HG02884 (cell line): ENCODE measurements at regions not wholly inside any gene's neighbourhood (a gene's known extent, or its start where the extent isn't known, plus 50 kb on each side); places are given as distances from the start of the nearest gene placed in this dataset.

Source experiments
- ATAC-seq: cut with Tn5 transposase; IDR thresholded peaks from one replicate; pipeline ENCODE4 v1.9.1; 2021; ENCODE audit warnings: mild to moderate bottlenecking, moderate library complexity; ENCODE audit not compliant: unreplicated experiment

- ATAC-seq, result no peak
These were observed 272.2 kb upstream of the DAB1 start for GRCh38 chr1:57696043-57696442.

- ATAC-seq, result no peak
These were observed 262.4 kb upstream of the DAB1 start for GRCh38 chr1:57686306-57686705.

GRCh38 chr1:57683037-57683942 lies 259.4 kb upstream of the DAB1 start:
- no peak for ATAC-seq

DNA sequence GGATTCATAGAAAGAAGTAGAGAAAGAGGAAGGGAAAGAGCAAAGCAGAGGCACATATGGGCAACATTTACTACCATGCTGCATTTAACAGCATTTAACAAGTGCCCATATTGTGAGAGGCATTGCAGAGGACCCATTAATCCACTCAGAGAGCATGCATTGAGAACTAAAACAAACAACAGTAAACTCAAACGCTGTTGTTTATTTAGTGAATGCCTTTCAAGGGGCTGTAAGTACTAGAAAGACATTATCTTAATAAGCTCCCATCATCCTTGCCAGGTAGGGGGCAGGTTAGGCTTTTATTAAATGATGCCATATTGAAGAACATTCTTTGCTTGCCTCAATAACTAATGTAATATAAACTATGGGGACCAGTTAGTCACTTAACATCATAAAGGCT lies 254.3 kb upstream of the DAB1 start:
- no peak for ATAC-seq

- no peak for ATAC-seq
These were observed 251.9 kb upstream of the DAB1 start for GRCh38 chr1:57675776-57676175.

GRCh38 chr1:57674801-57675200 lies 250.9 kb upstream of the DAB1 start:
- ATAC-seq, result no peak

DNA sequence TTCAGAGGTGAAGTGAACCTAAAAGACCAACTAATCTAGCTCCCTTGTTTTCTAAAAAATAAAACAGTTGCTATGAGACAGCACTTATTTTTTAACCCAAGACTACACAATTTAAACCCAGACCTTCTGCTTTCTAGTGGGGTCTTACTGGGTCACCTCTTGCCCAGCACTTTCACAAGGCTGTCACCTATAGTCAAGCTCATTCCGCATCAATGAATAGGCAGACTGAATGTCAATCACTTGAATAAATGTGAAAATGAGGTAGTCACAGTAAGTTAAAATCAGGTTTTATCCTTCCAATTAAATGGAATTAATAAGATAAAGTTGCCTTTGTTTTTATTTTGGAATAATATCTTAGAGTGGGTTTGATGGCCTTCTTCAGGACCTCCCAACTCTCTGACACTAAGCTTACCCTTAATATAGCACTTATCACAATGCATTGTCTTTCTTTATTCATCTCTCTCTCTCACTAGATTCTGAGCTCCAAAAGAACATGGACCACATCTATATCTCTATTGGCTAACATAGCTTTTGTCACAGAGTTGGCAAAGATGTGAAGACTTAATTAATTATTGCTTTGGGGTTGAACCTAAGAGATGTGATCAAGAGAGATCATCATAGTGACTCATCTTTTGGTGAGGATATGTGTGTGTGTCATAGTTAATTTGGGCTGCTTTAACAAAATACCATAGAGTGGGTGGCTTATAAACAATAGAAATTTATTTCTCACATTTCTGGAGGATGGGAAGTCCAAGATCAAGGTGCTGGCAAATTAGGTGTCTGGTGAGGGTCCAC lies 248.7 kb upstream of the DAB1 start:
- no peak for ATAC-seq

DNA sequence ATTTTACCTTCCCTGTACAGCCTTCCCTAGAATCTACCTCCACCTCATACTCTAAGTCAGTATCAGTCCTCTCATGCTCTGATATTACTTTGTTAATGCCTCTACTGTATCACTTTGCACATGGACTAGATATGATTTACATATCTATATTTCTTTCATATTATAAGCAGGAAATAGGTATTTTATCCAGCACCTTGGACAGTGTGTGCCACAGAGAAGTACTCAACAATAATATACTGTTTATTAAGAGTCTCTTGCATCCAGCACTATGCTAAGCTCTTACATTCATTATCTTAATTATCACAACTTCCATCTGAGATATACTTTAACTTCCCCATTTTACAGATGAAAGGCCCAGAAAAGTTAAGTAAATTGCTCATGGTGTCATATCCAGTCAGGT lies 247.9 kb upstream of the DAB1 start:
- ATAC-seq, result no peak

- ATAC-seq, result no peak
These were observed 235.9 kb upstream of the DAB1 start for GRCh38 chr1:57659804-57660203.

DNA sequence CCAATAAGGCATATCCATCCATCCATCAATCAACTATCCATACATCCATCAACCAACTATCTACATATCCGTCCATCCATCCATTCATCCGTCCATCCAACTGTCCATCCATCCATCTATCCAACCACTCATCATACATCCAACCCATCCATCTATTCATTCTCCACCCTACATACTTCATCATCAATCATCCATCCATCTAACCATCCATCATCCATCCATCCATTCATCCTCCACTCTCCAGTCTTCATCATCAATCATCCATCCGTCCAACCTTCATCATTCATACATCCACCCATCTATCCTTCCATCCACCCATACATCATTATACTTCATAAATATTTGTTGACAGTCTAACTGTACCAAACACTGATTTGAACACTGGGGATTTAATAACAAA lies 231.3 kb upstream of the DAB1 start:
- no peak for ATAC-seq

DNA sequence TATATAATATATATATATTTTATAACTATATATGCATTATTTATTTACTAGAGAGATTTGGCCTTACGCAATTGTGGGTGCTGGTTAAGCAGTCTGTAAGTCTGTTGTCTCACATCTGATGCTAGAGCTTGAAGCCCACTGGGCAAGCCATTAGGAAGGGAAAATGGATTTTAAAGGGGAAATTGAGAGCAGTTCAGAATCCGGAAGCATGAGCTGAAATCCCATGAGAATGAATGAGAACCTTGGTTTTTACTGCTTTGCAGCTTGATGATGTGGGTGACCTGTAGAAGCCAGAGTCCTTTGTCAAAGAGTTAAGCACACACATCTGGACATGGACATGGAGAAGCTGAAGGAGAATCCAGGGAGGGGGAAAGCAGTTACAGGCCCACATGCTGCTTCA lies 220.8 kb upstream of the DAB1 start:
- ATAC-seq, result no peak

DNA sequence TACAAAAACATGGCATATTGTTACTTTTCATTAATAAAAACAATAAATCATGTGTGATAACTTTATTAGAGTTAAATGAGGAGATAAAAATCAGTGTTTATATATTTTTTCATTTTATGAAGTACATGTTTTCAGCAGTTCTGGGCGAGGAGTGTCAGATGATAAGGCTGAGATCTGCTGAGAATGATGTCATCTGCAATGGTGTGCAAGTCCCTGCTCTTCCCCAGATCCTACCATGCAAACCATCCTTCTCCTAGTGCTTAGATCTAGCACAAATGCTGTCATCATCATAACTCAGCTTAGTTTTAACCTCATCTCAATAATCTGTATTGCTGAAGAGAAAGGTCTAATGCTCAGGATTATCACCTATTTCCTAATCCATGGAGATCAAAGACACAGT lies 214.4 kb upstream of the DAB1 start:
- no peak for ATAC-seq

DNA sequence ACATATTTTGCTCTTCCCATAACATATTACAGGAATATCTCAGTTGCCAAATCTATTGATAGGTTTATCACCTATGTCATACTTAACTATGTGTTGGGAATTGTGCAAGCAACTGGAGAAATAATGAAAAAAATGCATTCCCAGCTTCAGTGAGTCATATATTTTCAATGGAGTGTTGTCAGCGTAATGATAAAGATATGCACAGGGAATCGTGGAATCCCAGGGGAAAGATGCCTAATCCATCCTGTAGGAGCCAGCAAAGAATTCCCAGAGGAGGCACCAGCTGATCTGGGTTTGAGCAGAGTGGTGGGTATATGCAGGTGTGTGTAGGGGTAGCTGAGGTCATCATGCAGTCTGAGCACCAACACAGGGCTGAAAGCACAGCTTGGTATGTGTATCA lies 213.3 kb upstream of the DAB1 start:
- no peak for ATAC-seq

DNA sequence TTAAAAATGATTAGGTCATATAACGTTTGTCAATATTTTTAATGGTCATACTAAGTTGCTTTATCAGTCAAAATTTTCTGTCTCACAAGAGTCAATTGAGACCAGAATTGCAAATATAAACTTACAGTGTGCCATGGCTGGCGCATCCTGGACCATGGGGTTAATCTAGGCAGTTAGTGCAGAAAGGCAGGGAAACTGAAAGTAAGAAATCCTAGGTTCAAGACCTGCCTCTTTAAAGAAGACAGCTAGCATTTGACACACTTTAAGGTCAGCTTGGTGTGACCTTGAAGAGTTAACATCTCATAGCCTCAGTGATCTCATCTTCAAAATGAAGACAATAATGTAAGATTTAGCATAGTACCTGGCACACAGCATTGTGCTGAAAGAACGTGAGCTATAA lies 210.0 kb upstream of the DAB1 start:
- no peak for ATAC-seq

- ATAC-seq, result no peak
These were observed 209.2 kb upstream of the DAB1 start for GRCh38 chr1:57633056-57633455.

DNA sequence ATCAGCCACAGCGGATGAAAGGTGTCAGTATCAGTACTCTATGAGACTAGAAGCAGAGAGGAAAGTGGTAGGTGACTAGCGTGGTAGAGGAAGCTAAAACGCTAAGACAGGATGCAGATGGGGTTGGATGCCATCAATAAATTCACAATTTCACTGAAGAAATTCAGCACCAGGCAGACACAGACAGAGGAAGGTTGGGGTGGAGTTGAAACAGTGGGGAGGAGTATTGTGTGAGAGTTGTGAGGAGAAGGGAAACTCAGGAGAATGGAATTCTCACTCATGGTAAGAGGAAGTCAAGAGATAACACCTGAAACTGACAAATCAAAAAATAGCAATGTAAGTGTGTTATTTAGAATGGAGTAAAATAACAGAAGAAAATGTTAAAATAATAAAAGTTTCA lies 208.5 kb upstream of the DAB1 start:
- ATAC-seq, result no peak

- no peak for ATAC-seq
These were observed 203.8 kb upstream of the DAB1 start for GRCh38 chr1:57627612-57628011.

- no peak for ATAC-seq
These were observed 200.1 kb upstream of the DAB1 start for GRCh38 chr1:57623791-57624538.

DNA sequence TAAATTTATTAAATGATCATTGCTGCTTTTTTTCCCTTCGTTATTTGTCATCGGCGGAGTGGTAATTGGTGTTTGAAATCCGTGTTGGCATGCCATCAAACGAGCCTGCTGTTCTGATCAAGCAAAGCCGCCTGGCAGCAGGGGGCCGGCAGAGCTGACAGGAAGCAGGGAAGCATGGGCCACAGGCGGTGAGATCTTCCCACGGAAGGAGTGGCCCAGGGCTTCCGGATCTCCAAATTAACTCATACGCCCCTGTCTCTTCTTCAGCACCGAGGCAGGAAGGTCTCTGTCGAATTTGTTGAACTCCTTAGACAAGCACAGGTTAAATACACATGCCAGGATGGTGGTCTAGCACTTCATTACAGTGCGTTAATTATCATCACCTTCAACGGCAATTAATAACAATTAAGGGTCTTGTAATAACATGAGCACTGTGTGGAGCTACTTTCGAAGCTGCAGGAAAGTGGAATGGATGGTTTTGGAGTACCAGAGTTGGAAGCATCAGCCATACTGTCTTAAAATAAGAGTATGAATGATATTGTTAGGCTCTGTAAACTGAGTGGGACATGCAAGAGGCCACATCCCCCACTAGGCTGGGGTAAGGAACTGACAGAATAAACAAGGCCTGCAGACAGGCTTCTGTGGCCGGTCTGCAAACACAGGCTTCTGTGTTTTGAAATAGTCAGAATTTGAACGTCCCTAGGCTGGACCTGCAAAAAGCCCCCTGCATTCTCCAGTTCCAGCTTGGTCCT lies 199.4 kb upstream of the DAB1 start:
- no peak for ATAC-seq

- ATAC-seq, result no peak
These were observed 197.9 kb upstream of the DAB1 start for GRCh38 chr1:57621776-57622175.

DNA sequence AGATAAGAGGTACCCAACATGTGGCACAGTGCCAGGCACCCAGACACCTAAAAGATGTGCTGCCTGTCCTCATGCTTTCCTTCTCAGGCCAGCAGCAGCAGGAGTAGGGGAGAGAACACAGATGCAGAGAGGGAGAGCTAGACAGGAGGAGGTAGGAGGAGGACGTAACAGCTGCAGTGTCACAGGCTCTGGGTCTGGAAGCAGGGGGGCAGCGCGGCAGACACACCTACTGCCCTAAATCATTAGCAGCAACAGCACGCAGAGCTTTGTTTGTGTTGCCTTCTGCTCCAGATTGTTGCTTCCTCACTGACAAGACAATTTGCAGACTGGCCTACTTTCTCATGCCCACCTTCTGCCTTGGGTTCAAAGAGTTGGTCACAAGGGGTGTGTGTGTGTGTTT lies 196.7 kb upstream of the DAB1 start:
- ATAC-seq, result no peak
